Spleen (tissue), 7 donors: ENCODE measurements at regions not wholly inside any gene's neighbourhood (a gene's known extent, or its start where the extent isn't known, plus 50 kb on each side); places are given as distances from the start of the nearest gene placed in this dataset.

Experiments used
- POLR2A ChIP-seq, 3 donors: fragments of 450-650 bp; IDR thresholded peaks; one replicate each; pipeline ENCODE4 v1.5.1; 2017; ENCODE audit warnings: antibody characterized with exemption in 3 of 3, mild to moderate bottlenecking in 1 of 3
- POLR2AphosphoS5 ChIP-seq, 3 donors: sonication (generic); formaldehyde crosslinking; IDR thresholded peaks; one replicate each; pipeline ENCODE4 v1.5.1; 2017; ENCODE audit warnings: antibody characterized with exemption in 3 of 3
- TF ChIP-seq, protein P1 (sequence below), 11 experiments: fragments of 200-600 bp in 7 of 11; fragments of 450-650 bp in 4 of 11; sonication (generic) in 4 of 11; IDR thresholded peaks in 8 of 11; conservative IDR thresholded peaks in 3 of 11; 1 replicate in 7 of 11; 2 replicates in 4 of 11; pipeline versions ENCODE4 v1.4.0 to v1.8.0; 2016 to 2021; ENCODE audit warnings: antibody characterized with exemption in 11 of 11, inconsistent platforms in 4 of 11, mild to moderate bottlenecking in 1 of 11
- donor health status: DM: no; HTN: no; CAD: no; lungs with moderate emphysema.
- donor health status: DM: no; HTN: no; CAD: no.
- donor health status: DM: no; HTN: no; CAD: no.

DNA sequence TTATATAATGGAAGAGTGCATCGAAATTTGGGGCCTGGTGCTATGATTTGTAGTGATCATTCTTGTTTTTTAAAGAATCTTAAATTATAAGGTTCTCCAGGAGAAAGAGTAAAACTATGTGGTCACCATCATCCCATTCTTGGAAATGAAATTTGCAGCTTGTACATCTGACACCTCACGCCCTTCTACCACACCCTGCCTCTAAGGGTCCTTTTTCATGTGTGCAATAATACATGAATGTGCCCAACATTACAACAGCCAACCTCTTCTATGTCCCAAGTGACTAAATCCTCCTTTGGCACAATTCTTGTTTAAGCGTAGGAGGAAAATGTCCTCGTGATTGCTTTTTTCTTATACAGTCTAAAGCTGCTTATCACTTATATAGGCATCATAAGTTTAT, 636.5 kb upstream of the NOVA1 start:
- TF ChIP-seq POLR2A (IDR thresholded peaks at IDR 0.05) (no peak), POLR2AphosphoS5 (IDR thresholded peaks at IDR 0.05) (no peak)
- TF ChIP-seq, protein P1, sequence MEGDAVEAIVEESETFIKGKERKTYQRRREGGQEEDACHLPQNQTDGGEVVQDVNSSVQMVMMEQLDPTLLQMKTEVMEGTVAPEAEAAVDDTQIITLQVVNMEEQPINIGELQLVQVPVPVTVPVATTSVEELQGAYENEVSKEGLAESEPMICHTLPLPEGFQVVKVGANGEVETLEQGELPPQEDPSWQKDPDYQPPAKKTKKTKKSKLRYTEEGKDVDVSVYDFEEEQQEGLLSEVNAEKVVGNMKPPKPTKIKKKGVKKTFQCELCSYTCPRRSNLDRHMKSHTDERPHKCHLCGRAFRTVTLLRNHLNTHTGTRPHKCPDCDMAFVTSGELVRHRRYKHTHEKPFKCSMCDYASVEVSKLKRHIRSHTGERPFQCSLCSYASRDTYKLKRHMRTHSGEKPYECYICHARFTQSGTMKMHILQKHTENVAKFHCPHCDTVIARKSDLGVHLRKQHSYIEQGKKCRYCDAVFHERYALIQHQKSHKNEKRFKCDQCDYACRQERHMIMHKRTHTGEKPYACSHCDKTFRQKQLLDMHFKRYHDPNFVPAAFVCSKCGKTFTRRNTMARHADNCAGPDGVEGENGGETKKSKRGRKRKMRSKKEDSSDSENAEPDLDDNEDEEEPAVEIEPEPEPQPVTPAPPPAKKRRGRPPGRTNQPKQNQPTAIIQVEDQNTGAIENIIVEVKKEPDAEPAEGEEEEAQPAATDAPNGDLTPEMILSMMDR (IDR thresholded peaks at IDR 0.05 in 8 of 11, conservative IDR thresholded peaks at IDR 0.05 in 3 of 11), result no peak
